GM12864 (cell line): ENCODE measurements at regions not wholly inside any gene's neighbourhood (a gene's known extent, or its start where the extent isn't known, plus 50 kb on each side); places are given as distances from the start of the nearest gene placed in this dataset.
"Not testable (repeated sequence)": the region's sequence is repeated elsewhere in the genome, so short reads cannot be mapped to it uniquely, and the experiment has no call there.

Source experiments
- DNase-seq: peaks from one replicate; pipeline ENCODE4 v3.0.0-alpha.2; 2011; ENCODE audit warnings: low read depth
- H3K4me3 ChIP-seq: 2 replicates; pipeline ENCODE4 v1.5.1; 2011; ENCODE audit warnings: mild to moderate bottlenecking, low read depth, low read length, control low read depth
- CTCF ChIP-seq: IDR thresholded peaks from 2 replicates; pipeline ENCODE4 v1.5.1; 2011; ENCODE audit warnings: low read depth, mild to moderate bottlenecking, moderate library complexity, low read length, control low read depth, inconsistent platforms; ENCODE audit errors: missing control alignments

- DNase-seq, result no peak
- no peak overlapping the region for H3K4me3 ChIP-seq
- no peak for TF ChIP-seq CTCF
Observed at GRCh38 chr14:51360592-51360991, 120.5 kb downstream of the TMX1 start.

- H3K4me3 ChIP-seq, result no peak overlapping the region
- no peak for DNase-seq
- TF ChIP-seq CTCF, result no peak
Observed at GRCh38 chr14:51365241-51365965, 125.4 kb downstream of the TMX1 start.

GRCh38 chr14:51366460-51366859 lies 126.4 kb downstream of the TMX1 start:
- not testable (repeated sequence) for H3K4me3 ChIP-seq, DNase-seq

GRCh38 chr14:51366866-51367599 lies 127.0 kb downstream of the TMX1 start:
- not testable (repeated sequence) for H3K4me3 ChIP-seq, DNase-seq

- H3K4me3 ChIP-seq, result no peak overlapping the region
- TF ChIP-seq CTCF, result no peak
- DNase-seq, result no peak
Observed at GRCh38 chr14:51367600-51367931, 127.5 kb downstream of the TMX1 start.

GRCh38 chr14:51368721-51369163 lies 128.7 kb downstream of the TMX1 start:
- H3K4me3 ChIP-seq, result no peak overlapping the region
- DNase-seq, result no peak
- TF ChIP-seq CTCF, result no peak

- no peak overlapping the region for H3K4me3 ChIP-seq
- no peak for DNase-seq
- peak; percentile 50 for TF ChIP-seq CTCF
Observed at GRCh38 chr14:51369814-51370213, 129.8 kb downstream of the TMX1 start.

- H3K4me3 ChIP-seq, result no peak overlapping the region
- no peak for DNase-seq
- TF ChIP-seq CTCF, result no peak
Observed at GRCh38 chr14:51370758-51371386, 130.8 kb downstream of the TMX1 start.

GRCh38 chr14:51377186-51377585 lies 137.1 kb downstream of the TMX1 start:
- not testable (repeated sequence) for DNase-seq, H3K4me3 ChIP-seq
